Left lobe of liver (tissue), 2 donors: ENCODE measurements at regions not wholly inside any gene's neighbourhood (a gene's known extent, or its start where the extent isn't known, plus 50 kb on each side); places are given as distances from the start of the nearest gene placed in this dataset.
"Not testable (repeated sequence)": the region's sequence is repeated elsewhere in the genome, so short reads cannot be mapped to it uniquely, and the experiment has no call there.

Experiments used
- ATAC-seq: fragments of 200-7000 bp; cut with Tn5 transposase; one replicate; pipeline ENCODE4 v1.9.1; 2020; ENCODE audit warnings: mild to moderate bottlenecking, moderate library complexity
- DNase-seq: peaks from one replicate; pipeline ENCODE4 v3.0.0-alpha.2; 2020; ENCODE audit warnings: low spot score
- donor health status: DM: no; HTN: no; CAD: no; lungs with moderate emphysema.
- donor health status: DM: no; HTN: yes; CAD: no.

DNA sequence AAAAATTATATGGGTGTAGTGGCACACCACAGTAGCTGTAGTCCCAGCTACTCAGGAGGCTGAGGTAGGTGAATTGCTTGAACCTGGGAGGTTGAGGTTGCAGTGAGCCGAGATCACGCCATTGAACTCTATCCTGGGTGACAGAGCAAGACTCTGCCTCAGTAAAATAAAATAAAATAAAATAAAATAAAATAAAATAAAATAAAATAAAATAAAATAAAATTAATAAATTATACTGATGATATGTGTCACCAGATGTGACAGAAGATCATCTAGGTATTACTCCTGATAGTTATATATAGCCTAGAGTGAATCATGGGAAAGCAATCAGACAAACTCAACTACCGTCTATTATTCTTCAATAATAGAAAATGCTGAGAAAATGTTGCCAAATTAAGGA, 972.5 kb downstream of the MRPL39 start:
- ATAC-seq (no peak), DNase-seq (no peak)

DNA sequence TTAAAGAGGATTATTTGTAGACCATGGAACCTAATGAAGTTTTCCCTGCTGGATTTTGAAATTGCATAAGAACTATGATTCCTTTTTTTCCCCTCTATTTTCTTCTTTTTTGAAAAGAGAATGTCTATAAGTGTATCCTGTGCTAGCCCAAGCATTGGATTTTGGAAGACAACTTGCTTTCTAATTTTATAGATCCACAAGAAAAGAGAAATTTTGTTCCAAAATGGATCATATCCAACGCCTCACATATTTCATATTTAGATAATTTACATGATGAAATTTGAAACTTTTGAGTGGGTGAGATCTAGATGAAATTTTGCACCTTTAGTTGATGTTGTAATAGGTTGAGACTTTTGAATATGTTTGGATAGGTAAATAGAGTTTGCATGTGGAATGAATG, 978.7 kb downstream of the MRPL39 start:
- ATAC-seq: no peak
- DNase-seq: no peak

DNA sequence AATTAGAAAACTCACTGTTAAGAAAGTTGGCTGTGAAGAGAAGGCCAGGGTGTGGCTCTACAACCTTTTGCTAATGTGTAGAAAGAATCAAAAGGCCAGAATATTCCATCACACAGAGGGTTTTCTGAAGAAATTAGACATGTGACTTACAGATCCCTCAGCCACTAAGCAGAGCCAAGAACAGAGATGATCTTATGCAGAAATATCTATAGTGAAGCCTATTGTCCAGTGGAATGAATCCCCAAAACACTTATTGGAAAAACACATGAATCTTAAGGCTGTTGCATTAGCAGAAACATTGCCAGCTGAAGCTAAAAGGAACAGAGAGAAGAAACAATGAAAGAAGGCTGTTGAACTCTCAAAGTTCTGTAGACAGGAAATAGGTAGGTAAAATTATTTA, 979.2 kb downstream of the MRPL39 start:
- no peak for DNase-seq
- ATAC-seq: no peak

DNA sequence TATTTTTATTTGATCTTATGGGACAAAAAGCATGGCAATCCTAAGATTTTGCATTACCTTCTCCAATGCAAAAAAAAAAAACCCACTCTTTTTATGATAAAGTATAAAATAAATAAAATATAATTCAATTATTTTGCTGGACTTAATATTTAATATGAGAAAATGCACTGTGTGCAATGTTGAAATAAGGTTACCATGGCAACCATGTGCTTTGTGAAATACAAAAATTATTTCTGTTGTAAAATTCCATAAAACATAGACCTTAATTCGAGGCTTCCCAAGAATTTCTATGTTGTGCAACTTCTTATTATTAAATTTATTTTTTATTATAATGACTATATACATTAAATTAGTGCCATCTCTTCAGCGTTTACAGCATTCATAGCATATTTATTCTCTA, 989.5 kb downstream of the MRPL39 start:
- no peak for DNase-seq
- ATAC-seq: no peak

DNA sequence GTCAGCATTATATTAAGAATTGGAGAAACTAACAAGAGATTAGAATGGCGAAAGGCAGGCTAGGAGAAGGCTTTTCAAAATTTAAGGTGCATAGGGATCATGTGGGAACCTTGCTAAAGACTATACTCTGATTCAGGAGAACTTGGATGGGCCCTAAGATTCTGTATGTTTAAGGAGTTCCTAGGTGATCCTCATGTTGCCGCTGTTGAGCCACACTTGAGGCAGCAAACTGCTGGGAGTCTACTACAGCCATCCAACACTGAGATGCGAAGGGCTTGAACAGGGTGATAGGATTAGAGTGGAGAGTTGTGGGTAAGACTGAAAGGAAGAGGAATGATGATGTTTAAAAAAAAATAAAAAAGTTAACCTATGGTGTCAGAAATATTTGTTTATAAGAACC, 1013.2 kb downstream of the MRPL39 start:
- DNase-seq (no peak), ATAC-seq (no peak)

DNA sequence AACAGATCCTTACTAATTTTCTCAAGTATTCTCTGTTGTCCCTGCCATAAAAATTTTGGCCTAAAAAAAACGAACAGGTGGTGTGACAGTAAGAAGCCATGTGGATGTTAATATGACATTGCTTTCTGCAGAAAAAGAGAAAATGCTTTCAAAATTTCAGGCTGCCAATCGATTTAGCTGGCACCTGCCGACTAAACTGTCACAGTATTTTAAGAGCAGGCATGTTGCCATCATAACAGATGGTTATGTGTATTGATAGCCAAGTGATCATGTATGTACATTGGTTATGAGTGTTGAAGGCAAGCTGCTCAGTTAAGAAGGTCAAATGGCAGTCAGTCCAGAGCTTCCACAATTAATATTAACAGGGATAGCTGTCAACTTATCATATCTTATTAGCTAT, 1017.0 kb downstream of the MRPL39 start:
- ATAC-seq: no peak
- no peak for DNase-seq

DNA sequence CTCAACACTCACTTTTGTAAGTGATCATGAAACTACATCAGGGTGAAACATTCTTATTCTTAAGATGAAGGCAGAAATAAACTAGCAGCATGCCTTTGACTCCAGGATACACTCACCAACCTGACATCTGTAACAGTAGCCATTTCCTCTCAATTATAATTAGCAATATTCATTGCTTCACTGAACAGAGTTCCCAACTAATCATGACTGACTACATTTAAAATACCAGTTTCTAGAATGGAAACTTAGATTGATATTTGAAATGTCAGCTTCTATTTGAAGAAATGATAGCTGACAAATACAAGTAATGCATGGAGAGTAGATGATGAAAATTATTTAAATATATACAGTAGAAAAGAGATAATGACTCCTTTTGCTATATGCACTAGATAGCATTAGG, 1023.8 kb downstream of the MRPL39 start:
- DNase-seq (no peak), ATAC-seq (no peak)

DNA sequence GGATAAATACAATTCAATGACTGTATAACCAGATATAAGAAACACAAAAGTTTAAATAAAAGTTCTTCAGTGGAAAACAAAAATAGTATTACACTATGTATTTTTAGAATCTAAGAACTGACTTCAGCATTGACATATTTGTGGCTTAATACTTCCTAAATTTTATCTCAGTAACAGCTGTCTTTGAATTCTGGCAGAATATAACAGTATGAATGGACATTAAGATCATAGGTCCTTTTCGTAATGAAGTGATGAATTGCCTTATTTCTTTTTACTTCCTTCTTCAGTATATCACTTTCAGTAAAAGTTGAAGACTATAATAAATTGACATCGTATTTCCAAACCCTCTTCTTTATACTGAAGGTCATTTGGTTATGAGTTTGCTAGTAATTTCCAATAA, 1030.0 kb downstream of the MRPL39 start:
- DNase-seq: no peak
- ATAC-seq: no peak

DNA sequence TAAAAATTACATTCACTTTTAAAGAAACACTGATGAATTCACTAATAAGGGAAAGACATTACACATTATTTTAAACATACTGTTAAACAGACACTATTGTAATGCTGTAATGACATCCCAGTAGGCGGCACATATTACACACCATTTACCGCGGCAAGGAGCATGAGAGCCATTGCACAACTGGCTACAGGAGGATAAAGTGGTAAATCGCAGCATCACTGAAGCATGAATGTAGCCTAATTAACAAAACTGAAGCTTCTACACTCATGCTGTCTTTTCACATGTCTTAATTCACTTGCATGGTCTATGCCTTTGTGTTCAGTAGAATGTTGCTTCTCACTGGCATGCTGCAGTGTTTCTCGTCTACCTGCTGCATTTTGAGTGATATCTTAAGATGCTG, 1046.0 kb downstream of the MRPL39 start:
- DNase-seq: no peak
- ATAC-seq: no peak

DNA sequence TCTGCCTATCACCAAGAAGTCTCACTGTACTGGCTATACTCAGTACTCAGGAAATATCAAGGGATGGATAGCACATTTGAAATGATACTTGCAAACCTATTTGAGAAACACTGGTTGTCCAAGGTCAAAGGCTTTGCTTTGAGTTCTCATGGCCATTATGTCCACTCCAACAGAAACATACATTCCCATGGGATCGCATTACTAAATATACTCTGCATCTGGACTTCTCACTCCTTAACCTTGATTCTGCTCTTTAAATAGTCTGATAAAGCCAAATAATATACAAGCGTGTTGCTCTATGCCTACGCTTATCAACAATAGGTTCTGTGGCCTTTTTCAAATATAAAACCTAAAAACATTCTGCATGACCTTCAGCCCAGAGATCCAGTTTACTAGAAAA, 1054.8 kb downstream of the MRPL39 start:
- ATAC-seq (no peak), DNase-seq (no peak)

DNA sequence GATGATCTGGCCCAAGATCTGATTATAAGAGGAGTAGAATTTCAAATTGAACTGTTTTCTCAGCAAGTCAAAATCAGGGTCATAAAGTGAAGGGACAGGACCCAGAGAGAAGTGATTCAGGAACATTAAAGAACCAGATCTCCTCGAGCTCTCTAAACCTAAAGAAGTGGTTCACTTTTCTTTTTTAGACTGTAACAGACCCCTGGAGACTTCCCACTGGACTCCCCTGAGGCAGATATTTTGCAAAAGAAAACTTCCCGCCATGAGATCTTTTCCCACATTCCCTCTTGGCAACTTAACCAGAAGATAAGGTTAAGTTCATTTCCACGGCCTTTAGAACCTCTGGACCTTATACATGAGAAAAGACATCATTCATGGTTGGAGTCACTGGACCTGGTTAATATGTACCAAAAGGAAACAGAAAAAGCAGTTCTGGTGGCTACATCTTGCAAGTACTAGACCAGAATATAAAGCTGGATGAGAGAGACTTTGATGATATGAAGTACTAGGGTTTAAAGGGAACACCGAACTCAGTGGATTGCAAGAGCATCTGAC, 1061.4 kb downstream of the MRPL39 start:
- ATAC-seq (no peak), DNase-seq (no peak)

DNA sequence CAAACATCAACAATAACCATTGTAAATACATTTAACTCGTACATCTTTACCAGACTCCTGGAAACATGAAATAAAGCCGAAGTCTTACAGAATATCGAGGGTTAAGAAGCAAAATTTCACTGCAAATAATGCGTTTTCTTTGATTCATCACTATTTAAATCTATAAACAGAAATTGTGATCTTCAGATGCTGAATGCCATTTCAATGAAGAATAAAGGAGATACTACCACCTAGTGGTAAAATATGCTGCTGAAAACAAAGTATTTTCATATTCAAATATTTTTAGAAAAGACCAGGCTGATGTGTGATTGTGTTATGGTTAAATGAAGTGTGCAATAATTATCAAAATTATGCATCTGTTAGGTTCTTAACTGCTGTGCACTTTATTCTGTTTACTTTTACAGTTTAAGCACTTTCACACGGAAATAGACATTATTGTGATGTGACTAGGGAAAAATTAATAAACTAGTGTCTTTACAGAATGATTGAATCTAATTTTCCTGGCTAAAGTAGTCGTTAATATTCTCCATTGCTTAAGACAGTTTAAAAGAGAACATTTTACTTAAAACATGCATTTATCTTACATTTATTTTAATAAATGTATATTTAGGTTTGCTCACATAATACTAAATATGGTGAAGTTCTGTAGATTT, 1093.1 kb downstream of the MRPL39 start:
- ATAC-seq: no peak

DNA sequence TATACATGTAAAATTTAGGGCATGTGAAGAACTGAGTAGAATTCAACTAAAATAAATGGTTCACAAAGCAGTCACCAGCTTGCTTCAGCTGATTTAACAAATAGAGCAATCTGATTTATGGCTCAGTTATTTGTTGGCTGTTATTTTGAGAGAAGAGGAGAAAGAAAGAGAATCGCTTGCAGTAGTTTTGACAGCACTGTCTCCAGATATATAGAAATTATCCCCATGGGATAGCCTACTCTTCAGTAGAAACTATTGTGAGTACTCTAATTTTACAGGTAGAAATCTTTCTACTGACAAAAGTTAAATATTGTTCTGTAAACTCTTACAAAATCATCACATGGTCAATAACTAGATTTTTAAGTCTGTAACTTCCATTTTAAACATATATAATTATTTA, 1098.2 kb downstream of the MRPL39 start:
- ATAC-seq (no peak), DNase-seq (no peak)

More for the DNA sequence above, 1093.1 kb downstream of the MRPL39 start:
- no peak for DNase-seq

DNA sequence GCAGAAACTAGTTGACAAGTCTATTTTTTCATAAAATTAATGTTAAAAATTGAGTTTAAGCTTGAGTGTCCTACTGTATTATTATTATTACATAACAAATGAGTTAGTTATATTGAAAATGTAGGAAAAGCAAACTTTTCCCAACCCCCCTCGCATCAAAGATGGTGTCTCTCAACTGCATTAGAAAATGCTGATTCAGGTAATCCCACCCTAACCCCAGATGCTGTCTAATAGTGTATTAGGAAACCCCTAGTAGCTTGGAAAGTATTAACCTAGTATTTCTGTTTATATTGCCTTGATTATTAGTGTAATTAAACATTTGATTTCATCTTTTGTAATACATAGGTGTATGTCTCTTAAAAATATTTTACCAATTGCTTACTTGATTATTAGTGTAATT, 1120.3 kb downstream of the MRPL39 start:
- ATAC-seq: no peak
- DNase-seq: no peak

DNA sequence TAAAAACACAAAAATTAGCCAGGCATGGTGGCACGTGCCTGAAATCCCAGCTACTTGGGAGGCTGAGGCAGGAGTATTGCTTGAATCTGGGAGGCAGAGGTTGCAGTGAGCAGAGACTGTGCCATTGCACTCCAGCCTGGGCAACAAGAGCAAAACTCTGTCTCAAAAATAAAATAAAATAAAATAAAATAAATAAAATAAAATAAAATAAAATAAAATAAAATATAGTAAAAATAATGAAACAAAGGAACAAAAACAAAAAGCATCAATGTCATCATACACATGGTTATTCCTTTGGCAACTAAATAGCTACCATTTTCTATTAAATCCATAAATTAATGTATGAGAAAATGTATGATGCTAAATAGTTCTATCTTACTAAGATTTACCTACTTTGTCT, 1123.9 kb downstream of the MRPL39 start:
- not testable (repeated sequence) for ATAC-seq, DNase-seq

DNA sequence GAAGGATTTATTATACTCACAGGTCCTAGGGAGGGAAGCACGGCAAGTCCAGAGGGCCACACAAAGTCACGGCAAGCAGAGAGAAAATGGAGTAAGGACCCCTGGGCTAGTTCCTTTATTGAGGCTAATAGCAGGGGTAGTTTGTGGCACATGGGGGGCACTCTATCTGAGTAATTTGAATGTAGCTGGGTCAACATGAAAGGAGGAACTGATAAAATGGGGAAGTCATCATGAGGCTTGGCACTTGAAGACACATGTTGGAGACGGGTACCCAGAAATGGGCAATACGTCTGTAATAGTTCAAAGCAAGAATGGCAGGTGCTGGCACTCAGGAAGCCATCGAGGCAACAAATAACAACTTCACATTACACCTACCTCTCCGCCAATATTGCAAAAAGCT, 1136.4 kb downstream of the MRPL39 start:
- ATAC-seq (no peak), DNase-seq (no peak)

DNA sequence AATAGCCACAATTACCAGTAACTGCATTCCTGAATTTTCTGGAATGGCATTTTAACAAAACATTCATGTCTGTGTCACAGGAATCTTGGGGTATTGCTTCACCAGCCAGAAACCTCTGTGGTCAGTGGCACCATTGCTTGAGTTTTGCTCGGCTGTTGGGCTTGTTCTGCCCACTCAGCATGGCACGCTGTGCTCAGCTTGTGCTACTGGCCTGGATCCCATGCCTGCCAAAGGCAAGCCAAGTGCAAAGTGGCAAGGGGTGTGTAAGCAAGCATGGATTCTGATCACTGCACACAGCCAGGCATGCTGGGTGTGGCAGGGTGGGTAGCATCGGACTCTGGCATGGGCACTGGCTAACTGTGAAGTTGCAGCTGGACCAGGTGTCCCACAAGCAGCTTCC, 1150.9 kb downstream of the MRPL39 start:
- DNase-seq (no peak), ATAC-seq (no peak)

DNA sequence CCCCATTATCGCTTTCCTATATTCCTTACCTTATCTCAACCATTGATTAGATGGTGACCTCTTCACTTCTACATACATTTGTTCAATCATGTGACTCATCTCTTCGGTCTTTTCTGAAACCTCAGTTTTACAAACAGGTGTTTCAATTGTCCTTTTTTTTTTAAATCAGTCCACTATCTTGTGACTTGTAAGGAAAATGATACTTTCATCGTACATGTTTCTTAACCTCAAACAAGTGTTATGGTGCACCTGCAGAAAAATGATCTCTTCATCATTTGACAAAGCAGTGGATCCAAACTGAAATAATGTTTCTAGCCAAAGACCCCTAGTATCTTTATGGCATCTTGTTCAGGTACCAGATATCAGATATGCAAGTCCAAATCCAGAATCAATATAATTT, 1157.2 kb downstream of the MRPL39 start:
- ATAC-seq: no peak
- DNase-seq: no peak

DNA sequence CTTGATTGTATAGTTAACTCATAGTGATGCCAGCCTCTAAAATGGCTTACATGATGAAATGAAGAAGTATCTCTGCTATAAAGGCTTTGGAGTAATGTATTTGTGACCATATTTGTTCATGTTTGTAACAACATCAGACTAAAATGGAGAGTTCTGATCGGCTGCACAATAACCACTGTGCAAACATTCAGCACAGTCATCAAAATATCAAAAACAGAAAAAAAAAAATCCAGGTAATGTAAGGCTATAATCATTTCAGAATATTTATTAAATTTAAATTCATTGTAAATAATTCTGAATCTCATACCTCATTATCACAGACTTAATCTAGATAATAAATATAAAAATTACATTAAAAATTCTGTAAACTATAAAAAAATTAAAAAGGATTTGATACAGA, 1161.8 kb downstream of the MRPL39 start:
- DNase-seq (no peak), ATAC-seq (no peak)

DNA sequence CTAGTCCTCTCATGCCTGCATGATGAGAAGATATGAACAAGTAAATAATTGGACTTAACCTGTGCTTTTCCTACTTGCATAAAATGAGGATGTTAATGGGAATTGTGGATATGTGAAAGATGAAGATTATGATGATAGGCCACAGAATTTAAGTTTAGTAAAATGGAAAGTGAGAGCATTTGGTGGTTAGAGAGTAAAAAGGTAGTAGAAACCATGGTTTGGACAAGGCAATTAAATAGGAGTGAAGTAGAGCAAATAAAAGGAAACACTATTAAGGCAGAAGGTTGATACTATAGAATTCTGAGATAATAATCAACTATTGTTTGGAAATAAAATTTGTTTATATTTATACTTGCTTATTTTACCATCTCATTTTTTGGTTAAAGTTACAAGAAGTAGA, 1162.5 kb downstream of the MRPL39 start:
- ATAC-seq (no peak), DNase-seq (no peak)

DNA sequence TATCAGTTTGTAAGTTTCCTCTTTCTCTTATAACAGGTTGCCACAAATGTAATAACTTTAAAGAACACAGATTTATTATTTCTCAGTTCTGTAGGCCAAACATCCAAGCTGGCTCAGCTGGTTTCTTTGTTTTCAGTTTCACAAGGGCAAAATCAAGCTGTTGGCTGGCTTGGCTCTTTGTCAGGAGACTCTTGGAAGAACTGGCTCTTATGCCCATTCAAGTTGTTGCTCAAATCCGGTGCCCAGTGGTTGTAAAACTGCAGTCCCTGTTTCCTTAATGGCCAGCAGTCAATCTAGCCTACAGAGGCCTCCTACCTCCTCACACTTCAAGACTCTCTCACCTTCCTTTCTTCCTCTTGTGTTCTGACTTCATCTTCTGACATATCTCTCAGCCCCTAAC, 1171.0 kb downstream of the MRPL39 start:
- DNase-seq (no peak), ATAC-seq (no peak)

DNA sequence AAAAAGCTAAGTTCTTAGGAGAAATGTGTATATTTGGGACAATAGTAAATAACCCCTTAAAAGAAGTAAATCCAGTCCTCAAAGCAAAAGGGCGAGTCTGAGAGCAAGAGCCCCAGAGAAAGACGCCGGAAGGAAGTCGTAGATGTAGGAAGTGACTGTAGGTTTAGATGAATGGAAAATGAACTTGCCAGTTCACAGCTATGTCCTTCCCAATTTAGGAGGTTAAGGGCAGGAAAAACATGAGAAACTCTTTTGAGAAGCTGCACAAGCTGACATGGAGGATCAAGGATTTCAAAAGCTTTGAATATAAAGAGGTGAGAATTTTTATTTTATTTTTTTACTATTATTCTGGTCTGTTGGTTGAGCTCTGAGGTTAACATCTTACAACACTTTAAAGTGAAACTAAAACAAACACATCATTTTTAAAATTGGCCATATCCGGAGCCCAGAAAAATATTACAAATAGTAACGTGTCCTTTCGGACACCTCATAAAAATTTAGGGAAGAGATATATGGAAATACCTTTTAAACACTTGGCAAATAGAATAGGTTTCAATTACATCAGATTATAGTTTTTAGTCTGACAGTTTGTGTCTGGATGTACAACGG, 1178.6 kb downstream of the MRPL39 start:
- DNase-seq (no peak), ATAC-seq (no peak)

DNA sequence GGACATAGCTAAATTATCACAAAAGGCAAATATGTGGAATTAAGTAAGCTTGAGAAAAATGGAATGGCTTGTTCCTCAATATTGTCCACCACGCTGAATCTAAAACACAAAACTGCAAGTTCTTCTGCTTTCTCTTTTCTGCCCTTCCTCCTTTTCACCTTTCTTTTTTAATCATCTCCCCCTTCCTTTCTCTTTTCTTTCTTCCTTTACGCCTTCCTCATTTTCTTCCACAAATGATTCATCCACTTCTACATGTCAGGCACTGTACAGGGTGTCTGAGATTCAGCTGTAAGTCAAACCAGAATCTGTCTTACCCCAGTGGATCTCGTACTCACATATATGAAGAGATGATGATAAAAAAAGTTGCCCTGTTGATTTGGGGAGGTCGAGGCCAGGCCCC, 1182.5 kb downstream of the MRPL39 start:
- ATAC-seq (no peak), DNase-seq (no peak)
